Endodermal cell (in vitro differentiated cells): ENCODE measurements at regions not wholly inside any gene's neighbourhood (a gene's known extent, or its start where the extent isn't known, plus 50 kb on each side); places are given as distances from the start of the nearest gene placed in this dataset.
A peak's percentile ranks its signal among the peaks of the same experiment; 100 is the strongest.

Experiments used
- DNase-seq: peaks from one replicate; pipeline ENCODE4 v3.0.0-alpha.2; 2017
- H3K27ac ChIP-seq: 2 replicates; pipeline ENCODE4 v1.5.1; 2013; ENCODE audit warnings: mild to moderate bottlenecking, low read depth, low read length, moderate library complexity
- H3K27me3 ChIP-seq: 2 replicates; pipeline ENCODE4 v1.6.1; 2013; ENCODE audit warnings: mild to moderate bottlenecking, low read length, moderate library complexity; ENCODE audit not compliant: insufficient read depth, control insufficient read depth, poor library complexity, severe bottlenecking
- H3K36me3 ChIP-seq: 2 replicates; pipeline ENCODE4 v1.7.0; 2013; ENCODE audit warnings: mild to moderate bottlenecking, low read length, moderate library complexity; ENCODE audit not compliant: control insufficient read depth, insufficient read depth
- H3K4me1 ChIP-seq: one replicate; pipeline ENCODE4 v1.7.0; 2013; ENCODE audit warnings: low read length; ENCODE audit not compliant: control insufficient read depth, insufficient read depth
- H3K4me3 ChIP-seq: 2 replicates; pipeline ENCODE4 v1.5.1; 2013; ENCODE audit warnings: mild to moderate bottlenecking, low read length, moderate library complexity
- H3K9ac ChIP-seq: 2 replicates; pipeline ENCODE4 v1.6.1; 2013; ENCODE audit warnings: mild to moderate bottlenecking, low read length, moderate library complexity; ENCODE audit not compliant: poor library complexity, severe bottlenecking; ENCODE audit errors: extremely low read depth
- H3K9me3 ChIP-seq: 2 replicates; pipeline ENCODE4 v1.6.1; 2013; ENCODE audit warnings: mild to moderate bottlenecking, low read length, moderate library complexity; ENCODE audit not compliant: control insufficient read depth
- H3K27ac Mint-ChIP-seq: 2 replicates; pipeline ENCODE4 v1.8.0; 2020; ENCODE audit warnings: mixed read lengths
- H3K27me3 Mint-ChIP-seq: 2 replicates; pipeline ENCODE4 v1.8.0; 2021; ENCODE audit warnings: mild to moderate bottlenecking, mixed read lengths; ENCODE audit not compliant: insufficient read depth
- H3K36me3 Mint-ChIP-seq: 2 replicates; pipeline ENCODE4 v1.8.0; 2020; ENCODE audit warnings: low read depth, mixed read lengths
- H3K4me1 Mint-ChIP-seq: 2 replicates; pipeline ENCODE4 v1.8.0; 2020; ENCODE audit warnings: mixed read lengths
- H3K4me3 Mint-ChIP-seq: 2 replicates; pipeline ENCODE4 v1.8.0; 2020; ENCODE audit warnings: mild to moderate bottlenecking, moderate library complexity, mixed read lengths
- H3K9me3 Mint-ChIP-seq: 2 replicates; pipeline ENCODE4 v1.8.0; 2020; ENCODE audit warnings: mild to moderate bottlenecking, mixed read lengths
- CTCF ChIP-seq: fragments of 200-600 bp; sonication (generic); conservative IDR thresholded peaks from 2 replicates; pipeline ENCODE4 v1.5.0; 2021; ENCODE audit warnings: antibody characterized with exemption, mild to moderate bottlenecking
- WGBS, 2 experiments: methylation state at CpG; one replicate each; pipeline versions ENCODE4 v1.1.5 to v1.1.7; 2013; ENCODE audit warnings: missing lambda C conversion rate in 2 of 2, mixed read lengths in 1 of 2; ENCODE audit not compliant: insufficient coverage in 1 of 2, insufficient read length in 1 of 2; 5-methylcytosine and 5-hydroxymethylcytosine counted together

- no peak overlapping the region for H3K4me3 Mint-ChIP-seq
- 79 to 82% methylated on average over 4 to 5 of the region's 5 CpGs for WGBS, 2 experiments
- peaks cover 20% of the 10 kb centered on the region for H3K4me1 Mint-ChIP-seq
- no peak overlapping the region for H3K9ac ChIP-seq
- H3K27ac ChIP-seq: no peak overlapping the region
- no peaks in the 10 kb centered on the region for H3K36me3 ChIP-seq
- no peak for DNase-seq
- no peaks in the 10 kb centered on the region for H3K36me3 Mint-ChIP-seq
- no peak for TF ChIP-seq CTCF
- H3K4me3 ChIP-seq: no peak overlapping the region
- peaks cover 11% of the 10 kb centered on the region for H3K9me3 Mint-ChIP-seq
- H3K27me3 ChIP-seq: no peaks in the 10 kb centered on the region
- H3K27ac Mint-ChIP-seq: no peak overlapping the region
- peaks cover 18% of the 10 kb centered on the region for H3K9me3 ChIP-seq
- H3K4me1 ChIP-seq: peaks cover 12% of the 10 kb centered on the region
- H3K27me3 Mint-ChIP-seq: no peaks in the 10 kb centered on the region
Observed at GRCh38 chr14:101185946-101186345, 282.4 kb upstream of the RTL1 start.

- Mint-ChIP-seq H3K4me1 (peaks cover 20% of the 10 kb centered on the region), H3K27me3 (no peaks in the 10 kb centered on the region), H3K4me3 (no peak overlapping the region), H3K9me3 (peaks cover 8% of the 10 kb centered on the region), H3K27ac (peak overlapping the region; percentile 69), H3K36me3 (no peaks in the 10 kb centered on the region)
- Histone ChIP-seq H3K36me3 (no peaks in the 10 kb centered on the region), H3K27ac (no peak overlapping the region), H3K4me3 (no peak overlapping the region), H3K9me3 (peaks cover 12% of the 10 kb centered on the region), H3K27me3 (no peaks in the 10 kb centered on the region), H3K9ac (no peak overlapping the region), H3K4me1 (peaks cover 12% of the 10 kb centered on the region)
- TF ChIP-seq CTCF: no peak
- no peak for DNase-seq
- 75 to 88% methylated on average over 5 to 8 of the region's 8 CpGs for WGBS, 2 experiments
Observed at GRCh38 chr14:101186544-101186943, 283.0 kb upstream of the RTL1 start.

GRCh38 chr14:101186992-101187815, 283.7 kb upstream of the RTL1 start:
- Mint-ChIP-seq H3K4me1 (peaks cover 20% of the 10 kb centered on the region), H3K27me3 (no peaks in the 10 kb centered on the region), H3K36me3 (no peaks in the 10 kb centered on the region), H3K9me3 (peaks cover 5% of the 10 kb centered on the region), H3K27ac (no peak overlapping the region), H3K4me3 (no peak overlapping the region)
- Histone ChIP-seq H3K9me3 (peaks cover 5% of the 10 kb centered on the region), H3K4me1 (peaks cover 12% of the 10 kb centered on the region), H3K27ac (no peak overlapping the region), H3K9ac (no peak overlapping the region), H3K27me3 (no peaks in the 10 kb centered on the region), H3K4me3 (no peak overlapping the region), H3K36me3 (no peaks in the 10 kb centered on the region)
- TF ChIP-seq CTCF: no peak
- WGBS, 2 experiments: 85 to 93% methylated on average over 9 to 14 of the region's 14 CpGs
- no peak for DNase-seq
